GM13976 (cell line): ENCODE measurements at regions not wholly inside any gene's neighbourhood (a gene's known extent, or its start where the extent isn't known, plus 50 kb on each side); places are given as distances from the start of the nearest gene placed in this dataset.

Experiments
- DNase-seq: peaks from one replicate; pipeline ENCODE4 v3.0.0; 2012; ENCODE audit warnings: low spot score
- in situ Hi-C: fragments of 300-500 bp; cut with MboI; formaldehyde crosslinking; loops from one replicate; pipeline ENCODE4 v1.12.0; 2022; ENCODE audit warnings: low sequenced_read_pairs, mixed read lengths, inconsistent platforms; ENCODE audit not compliant: unreplicated experiment
- TF ChIP-seq, protein P1 (sequence below): IDR thresholded peaks from 2 replicates; pipeline ENCODE4 v1.5.1; 2012; ENCODE audit warnings: borderline replicate concordance, mild to moderate bottlenecking; ENCODE audit not compliant: insufficient read depth; ENCODE audit errors: extremely low read depth, missing control alignments, control extremely low read depth

DNA sequence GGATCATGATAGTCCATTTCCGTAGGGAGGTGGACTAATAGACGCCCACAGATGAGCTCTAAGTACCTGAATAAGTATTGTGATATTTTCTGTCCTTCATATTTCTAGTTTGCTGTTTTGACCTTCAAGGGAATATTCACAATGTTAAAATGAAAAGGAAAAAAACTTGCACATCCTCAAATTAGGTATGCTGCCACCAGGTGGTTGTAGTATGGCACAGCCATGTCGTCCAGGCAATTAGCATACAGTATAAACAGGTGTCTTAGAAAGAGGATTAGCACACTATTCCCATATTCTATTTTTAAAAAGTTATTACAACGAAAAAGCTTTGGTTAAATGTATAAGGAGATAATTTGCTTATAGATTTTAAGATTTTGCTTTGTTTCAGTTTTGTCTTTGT, 802.0 kb downstream of the RPA4 start:
- in situ Hi-C loops, result loop anchor here (25.0 kb wide), 1 partner anchor 898 kb away; no protein-coding TSS in a partner anchor
- TF ChIP-seq, protein P1, sequence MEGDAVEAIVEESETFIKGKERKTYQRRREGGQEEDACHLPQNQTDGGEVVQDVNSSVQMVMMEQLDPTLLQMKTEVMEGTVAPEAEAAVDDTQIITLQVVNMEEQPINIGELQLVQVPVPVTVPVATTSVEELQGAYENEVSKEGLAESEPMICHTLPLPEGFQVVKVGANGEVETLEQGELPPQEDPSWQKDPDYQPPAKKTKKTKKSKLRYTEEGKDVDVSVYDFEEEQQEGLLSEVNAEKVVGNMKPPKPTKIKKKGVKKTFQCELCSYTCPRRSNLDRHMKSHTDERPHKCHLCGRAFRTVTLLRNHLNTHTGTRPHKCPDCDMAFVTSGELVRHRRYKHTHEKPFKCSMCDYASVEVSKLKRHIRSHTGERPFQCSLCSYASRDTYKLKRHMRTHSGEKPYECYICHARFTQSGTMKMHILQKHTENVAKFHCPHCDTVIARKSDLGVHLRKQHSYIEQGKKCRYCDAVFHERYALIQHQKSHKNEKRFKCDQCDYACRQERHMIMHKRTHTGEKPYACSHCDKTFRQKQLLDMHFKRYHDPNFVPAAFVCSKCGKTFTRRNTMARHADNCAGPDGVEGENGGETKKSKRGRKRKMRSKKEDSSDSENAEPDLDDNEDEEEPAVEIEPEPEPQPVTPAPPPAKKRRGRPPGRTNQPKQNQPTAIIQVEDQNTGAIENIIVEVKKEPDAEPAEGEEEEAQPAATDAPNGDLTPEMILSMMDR, result peak; percentile 63
- peak; percentile 18 for DNase-seq

DNA sequence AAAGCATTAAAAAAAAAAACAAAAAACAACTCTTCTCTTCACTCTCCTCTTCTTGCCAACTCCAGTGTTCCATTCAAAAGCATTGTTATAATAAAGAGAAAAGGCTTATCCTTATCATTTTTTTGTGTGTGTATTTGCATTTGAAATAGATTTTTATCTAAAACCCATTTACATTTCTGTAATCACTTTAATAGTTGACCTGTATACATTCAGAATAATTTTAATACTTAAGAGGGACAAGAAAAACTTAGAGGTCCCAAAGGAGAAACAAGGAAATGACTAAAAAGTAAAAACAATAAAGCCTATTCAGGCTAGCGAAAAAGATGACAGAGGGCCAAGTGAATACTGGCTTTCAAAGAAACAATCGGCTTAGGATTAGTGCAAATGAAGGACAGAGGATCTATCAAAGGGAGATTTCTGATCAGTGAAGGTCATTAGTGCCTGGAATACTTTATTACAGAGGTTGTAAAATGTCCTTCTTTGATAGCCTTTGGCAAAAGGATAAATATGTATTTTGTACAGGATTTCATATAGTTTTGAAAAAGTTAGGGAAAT, 808.3 kb downstream of the RPA4 start:
- TF ChIP-seq, protein P1, result no peak
- in situ Hi-C loops, result loop anchor here (25.0 kb wide), 1 partner anchor 905 kb away; no protein-coding TSS in a partner anchor
- DNase-seq, result no peak

DNA sequence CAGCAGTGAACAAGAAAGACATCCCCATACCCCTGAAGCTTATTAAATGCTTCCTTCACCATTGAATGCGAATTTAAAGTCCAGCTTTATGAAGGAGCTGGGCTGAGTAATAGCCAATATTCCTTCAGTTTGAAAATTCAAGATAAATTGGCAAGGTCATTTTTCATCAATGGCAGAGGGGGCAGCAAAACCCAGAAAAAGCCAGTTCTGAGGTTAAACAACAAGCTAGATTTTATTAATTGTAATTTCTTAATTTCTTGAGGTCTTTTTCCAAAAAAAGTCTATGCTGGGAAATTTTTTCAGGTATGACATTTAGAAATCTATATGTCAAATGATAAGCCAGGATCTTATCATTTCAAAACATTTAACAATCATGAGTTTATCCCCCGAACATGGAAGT, 808.9 kb downstream of the RPA4 start:
- DNase-seq, result no peak
- TF ChIP-seq, protein P1, result no peak
- in situ Hi-C loops, result loop anchor here (25.0 kb wide), 1 partner anchor 905 kb away; no protein-coding TSS in a partner anchor

DNA sequence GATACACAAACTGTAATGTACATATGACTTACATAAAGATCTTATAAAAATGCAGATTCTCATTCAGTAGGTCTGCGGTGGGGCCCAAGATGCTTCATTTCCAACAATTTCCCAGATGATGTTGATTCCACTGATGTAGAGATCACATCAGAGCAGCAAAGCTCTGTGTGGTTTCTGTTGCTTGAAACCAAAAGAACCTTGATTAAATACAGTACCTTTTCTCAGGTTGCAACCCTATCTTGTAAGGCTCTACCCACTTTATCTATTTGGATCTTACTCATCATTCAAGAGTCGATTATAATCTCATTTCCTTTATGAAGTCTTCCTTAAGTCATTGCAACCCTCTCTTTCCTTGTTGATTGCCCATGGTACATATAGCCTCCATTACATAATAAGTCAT, 816.8 kb downstream of the RPA4 start:
- in situ Hi-C loops, result no loop called here
- no peak for DNase-seq
- TF ChIP-seq, protein P1, result no peak

DNA sequence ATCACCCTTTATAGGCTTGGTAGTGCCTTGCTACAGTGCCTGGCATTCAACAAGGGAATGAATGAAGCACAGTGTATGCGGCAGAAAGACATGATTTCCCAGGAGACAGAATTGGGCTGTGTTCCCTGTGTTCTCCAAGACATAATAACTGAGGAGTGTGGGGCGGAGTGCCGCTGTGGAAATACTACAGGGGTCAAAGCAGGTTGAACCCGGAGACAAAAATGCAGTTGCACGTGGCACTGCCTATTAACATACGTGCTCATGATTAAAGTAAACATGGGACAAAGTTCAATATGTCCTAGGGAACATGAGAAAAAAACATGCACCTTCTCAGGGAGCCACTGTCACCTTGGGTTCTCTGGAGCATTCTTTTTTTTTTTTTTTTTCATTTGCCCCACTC, 820.8 kb downstream of the RPA4 start:
- no peak for DNase-seq
- TF ChIP-seq, protein P1, result no peak
- in situ Hi-C loops, result no loop called here

DNA sequence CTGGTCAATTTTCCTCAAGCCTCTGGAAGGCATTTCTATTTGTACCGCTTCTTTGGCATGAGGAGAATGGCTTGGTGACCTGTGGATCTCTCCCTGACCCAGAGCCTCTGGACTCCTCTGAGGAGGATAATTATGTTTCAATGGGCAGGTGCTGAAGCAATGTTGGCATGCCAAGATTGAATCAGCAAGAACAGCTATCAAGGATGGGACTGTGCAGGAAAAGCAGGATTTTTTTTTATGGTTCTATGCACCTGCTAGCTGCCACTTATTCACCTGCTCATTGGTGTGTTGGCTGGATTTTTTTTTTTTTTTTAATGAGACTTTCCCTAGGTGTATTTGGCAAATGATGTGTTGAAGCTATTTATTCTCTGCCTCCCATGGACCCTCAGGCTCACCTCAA, 821.2 kb downstream of the RPA4 start:
- DNase-seq, result no peak
- in situ Hi-C loops, result no loop called here
- TF ChIP-seq, protein P1, result no peak

DNA sequence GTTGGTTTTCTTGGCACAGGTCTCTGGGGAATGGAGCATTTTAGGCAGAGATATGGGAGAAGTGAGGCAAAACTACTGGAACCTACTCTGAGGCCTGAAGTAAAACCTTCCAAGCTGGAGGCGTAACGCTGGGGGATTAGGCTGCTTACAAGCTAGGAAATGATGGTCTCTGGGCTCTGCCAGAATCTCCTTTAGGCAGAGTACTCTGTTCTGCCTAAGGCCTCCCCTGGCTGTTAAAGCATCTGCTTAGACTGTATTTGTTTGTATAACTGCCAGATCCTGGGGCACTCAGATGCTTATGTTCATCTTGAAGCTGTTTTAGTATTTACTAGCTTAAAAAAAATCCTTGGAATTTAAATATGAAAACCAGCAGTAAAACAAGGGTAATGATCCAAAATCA, 822.2 kb downstream of the RPA4 start:
- TF ChIP-seq, protein P1, result no peak
- no peak for DNase-seq
- in situ Hi-C loops, result no loop called here
